Activated CD8-positive, alpha-beta memory T cell treated with anti-CD3 and anti-CD28 coated beads for 48 hours (primary cell): ENCODE measurements at regions not wholly inside any gene's neighbourhood (a gene's known extent, or its start where the extent isn't known, plus 50 kb on each side); places are given as distances from the start of the nearest gene placed in this dataset.

Experiments used
- DNase-seq, 3 experiments: peaks; one replicate each; pipeline ENCODE4 v3.0.0-alpha.2; 2020; ENCODE audit warnings: low read depth in 2 of 3, low spot score in 2 of 3

DNA sequence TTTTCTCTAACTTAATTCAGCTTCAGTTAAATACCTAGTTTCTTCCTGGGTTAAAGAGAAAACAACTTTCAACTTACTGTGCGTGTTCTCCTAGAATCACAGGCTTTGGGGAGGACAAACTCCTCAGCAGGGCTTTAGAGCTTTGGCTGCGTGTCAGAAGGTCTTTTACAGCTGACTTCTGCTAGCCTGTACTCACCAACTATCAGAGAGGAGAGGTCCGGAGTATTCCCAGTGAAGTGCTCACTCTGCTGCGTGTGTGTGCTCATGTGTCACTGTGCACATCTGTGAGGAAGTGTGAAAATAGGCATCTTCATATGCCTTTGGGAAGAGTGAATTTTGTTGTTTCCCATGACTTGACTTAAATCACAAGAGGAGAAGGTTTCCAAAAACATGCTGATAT, 423.2 kb upstream of the SGCD start:
- DNase-seq, result no peak

DNA sequence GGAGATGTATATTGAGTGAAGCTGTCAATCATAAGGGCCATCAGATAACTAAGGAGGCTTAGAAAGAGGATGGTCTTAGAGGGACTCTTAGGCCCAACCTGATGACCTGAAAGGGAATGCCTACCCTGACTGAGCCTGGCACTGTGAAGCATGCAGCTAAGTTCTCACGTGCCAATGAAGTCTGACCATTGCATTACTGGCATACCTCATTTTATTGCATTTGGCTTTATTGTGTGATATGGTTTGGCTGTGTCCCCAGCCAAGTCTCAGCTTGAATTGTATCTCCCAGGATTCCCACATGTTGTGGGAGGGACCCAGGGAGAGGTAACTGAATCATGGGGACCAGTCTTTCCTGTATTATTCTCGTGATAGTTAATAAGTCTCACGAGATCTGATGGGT, 421.6 kb upstream of the SGCD start:
- DNase-seq, result no peak

DNA sequence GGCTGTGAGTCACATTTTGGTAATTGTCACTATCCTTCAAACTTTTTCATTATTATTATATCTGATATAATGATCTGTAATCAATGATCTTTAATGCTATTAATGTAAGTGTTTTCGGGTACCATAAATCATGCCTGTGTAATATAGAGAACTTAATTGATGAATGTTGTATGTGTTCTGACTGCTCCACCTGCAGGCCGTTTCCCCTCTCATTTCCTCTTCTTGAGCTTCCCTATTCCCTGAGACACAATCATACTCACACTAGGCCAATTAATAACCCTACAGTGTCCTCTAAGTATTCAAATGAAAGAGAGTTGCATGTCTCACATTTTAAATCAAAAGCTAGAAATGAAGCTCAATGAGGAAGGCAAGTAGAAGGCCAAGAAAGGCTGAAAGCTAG, 420.9 kb upstream of the SGCD start:
- DNase-seq, result no peak

DNA sequence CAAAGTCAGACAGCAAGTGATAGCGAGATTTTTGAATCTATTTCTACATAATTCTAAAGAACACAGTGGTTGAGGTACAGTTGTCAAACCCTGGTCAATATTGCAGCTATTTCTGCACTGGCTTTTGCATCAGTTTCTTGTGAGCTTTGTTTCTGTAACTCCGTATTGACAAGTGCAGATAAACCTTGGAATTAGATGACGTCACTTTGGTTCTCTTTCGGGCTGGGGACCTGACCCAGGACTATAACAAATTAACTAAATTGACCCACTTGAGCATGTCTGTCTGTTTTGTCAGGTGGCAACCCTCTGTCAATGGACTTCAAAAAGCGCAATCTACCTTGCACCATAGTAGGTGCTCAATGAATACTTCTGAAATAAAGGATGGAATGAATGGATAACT, 418.4 kb upstream of the SGCD start:
- no peak for DNase-seq

DNA sequence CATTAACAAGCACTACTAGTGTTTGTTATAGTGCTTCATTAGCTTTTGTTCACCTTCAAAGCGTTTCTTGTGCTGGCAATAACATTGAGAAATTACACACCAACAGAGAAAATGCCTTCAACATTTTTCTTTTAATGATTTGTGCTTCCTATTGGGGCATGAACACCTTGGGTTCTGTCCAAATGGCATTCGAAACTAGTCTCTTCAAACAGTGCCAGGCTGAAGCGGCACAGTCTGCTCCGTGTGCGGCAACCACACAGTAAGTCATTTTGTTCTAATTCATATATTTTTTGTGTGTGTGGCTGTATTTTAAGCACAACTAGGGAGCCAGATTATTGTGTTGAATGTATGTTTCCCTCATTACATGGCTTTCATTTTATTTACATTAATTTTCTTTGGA, 414.7 kb upstream of the SGCD start:
- no peak for DNase-seq

DNA sequence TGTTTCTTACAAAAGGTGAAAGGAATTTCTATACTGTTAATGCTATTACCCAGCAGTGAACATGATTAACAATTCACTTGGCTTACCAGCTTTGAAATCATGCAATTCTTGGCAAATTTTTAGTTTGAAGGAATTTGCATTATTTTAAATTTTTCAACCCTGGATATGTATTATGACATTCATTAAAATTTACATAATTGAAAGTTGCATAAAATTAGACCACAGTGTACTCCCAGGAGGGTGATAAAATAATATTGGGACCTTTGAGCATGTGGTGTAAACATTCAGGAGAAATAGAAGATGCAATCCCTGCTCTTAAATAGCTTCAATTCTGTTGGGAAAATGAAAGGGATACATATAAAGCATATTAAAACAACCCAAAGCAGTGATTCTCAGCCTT, 412.2 kb upstream of the SGCD start:
- no peak for DNase-seq

DNA sequence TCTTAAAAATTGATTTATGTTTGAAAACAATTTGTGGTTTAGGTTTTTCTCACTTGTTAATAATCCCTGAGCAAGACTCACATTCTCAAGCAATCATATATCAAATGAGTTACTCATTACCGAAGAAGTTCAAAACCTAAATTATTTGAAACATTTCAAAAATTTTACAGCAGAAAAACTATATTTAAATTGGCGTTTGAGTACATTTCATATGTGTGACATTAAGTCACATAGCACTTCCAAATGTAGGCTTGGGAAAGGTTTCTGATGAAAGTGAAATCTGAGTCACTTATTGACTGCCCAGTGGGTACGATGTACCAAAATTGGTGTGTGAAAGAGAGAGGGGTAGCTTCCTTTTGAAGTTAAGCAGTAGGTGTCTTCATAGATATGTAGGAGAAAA, 411.4 kb upstream of the SGCD start:
- DNase-seq, result no peak

DNA sequence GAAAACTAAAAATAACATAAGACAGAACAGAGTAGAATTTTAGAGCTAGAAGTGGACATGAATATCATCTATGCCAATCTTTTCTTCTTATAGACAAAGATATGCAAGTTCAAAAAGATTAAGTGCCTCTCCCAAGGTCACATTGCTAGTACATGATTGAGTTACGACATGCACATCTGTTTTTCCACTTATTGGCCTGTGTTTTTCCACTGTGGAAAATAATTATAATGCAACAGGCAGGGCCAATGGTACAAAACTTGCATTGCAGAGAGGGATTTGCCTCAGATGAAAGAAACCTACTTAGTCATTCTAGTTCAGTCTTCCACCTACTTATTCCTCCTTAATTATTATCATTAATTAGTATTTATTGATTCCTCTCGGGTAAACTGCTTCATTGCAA, 407.8 kb upstream of the SGCD start:
- DNase-seq, result no peak

DNA sequence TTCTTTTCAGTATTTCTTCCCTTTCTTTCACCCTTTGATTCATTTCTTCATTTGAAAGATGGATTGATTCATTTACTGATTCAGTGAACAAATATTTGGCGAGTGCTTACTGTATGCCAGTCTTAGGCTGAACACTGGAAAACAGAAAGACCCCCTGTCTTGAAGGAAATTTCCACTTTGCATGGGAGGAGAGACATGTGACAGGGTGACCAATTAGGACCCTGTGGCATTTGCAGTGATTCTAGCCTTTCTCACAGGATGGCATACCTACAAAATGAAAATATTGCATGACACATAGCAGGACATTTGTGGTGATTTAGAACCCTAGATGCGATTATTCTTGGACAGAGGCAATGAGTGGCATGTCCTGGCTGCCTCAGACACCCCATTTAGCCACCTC, 407.2 kb upstream of the SGCD start:
- no peak for DNase-seq

DNA sequence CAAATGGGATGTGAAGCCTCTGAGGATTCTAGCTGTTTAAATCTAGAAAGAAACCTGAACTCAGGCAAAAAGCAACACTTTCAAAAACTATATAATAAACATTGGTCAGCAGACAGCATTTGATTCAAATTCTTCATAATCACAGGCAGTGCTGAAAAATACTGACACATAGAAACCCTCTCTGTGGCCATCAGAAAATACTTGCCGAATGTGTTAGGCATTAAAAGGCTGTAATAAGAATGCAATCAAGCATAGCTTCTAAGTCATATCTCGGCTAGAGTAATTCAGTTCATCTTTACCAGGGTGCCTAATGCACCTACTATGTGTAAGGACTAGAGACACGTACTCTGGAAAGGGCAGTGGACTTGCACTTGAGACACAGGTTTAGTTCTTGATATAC, 405.3 kb upstream of the SGCD start:
- DNase-seq, result no peak

DNA sequence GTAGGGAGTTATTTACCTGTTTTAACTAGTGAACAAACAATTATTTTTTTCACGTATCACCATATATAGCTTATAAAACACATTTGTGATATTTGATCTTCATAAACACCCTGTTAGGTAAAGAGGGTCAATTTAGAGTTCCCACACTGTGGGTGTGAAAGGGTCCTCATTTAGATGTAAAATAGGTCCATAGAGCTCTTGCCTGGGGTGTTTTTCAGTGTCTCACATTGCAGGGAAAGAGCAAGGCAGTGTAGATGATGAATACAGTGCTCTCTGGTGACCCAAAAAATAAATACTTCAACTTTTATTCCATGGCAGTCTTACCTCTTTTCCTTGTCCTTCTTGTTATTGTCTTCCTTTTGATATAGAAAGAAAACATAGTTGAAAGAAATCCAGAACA, 403.2 kb upstream of the SGCD start:
- DNase-seq, result no peak

DNA sequence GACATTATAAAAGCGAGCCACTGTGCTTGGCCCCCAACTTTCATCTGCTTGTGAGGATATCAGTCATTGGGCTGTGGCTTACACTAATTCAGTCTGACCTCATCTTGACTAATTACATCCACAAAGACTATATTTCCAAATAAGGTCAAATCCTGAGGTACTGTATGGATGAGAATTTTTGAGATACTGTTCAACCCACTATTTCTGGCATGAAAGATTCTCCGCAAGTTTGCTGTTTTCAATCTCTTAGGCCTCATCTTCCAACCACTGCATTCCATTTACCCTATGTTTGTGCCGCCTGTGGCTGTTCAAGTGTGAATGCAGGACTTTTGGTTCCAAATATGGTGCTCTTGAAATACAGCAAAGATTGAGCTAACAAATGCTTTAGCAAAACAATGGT, 400.9 kb upstream of the SGCD start:
- no peak for DNase-seq

DNA sequence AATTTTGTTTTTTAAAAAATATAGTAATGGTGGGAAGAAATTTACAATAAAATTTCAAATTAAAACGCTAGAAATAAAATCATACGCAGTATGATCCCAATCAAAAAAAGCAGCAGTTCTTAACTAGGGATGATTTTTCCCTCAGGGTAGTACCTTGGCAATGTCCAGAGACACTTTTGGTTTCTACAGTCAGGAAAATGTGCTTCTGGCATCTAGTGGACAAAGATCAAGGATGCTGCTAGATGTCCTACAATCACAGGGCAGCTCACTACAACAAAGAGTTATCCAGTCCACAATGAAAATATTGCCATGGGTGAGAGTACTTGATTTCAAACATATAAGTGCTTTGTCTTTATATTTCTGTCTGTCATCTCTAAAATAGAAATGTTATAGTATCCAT, 400.2 kb upstream of the SGCD start:
- no peak for DNase-seq

DNA sequence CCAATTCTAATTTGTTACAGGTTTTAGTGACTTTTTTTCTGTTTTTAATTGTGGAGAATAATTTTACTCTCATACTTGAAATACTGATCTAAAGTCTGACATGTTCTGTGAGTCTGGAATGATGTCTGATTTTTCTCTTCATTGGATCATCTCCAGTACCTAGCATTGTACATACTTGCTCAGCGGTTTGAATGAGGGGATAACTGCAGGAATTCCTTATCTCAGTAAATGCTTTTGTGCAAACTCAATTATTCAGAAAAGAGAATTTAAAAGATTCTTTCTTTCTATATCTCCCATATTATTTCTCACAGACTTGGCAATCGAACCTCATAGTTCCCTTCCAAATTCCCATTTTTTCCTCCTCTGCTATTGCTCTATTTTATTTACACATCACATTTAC, 397.9 kb upstream of the SGCD start:
- no peak for DNase-seq

DNA sequence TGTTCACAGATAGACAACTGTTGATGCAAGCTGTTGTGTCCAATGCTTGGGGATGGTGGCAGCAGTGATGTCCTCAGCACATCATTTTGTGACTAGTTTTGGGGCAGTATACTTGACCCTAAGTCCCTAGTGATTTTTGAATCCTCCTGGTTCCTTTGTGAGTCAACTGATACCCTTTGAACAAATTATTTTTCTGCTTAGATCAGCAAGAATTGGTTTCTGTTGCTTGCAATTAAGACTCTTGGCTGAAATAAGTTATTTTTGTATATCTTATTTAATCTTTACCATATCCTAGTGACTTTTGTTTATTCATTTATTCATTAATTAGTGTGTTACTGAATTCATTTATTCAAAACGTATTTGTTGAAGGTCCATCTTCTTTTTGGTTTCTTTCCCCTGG, 392.0 kb upstream of the SGCD start:
- DNase-seq, result no peak

DNA sequence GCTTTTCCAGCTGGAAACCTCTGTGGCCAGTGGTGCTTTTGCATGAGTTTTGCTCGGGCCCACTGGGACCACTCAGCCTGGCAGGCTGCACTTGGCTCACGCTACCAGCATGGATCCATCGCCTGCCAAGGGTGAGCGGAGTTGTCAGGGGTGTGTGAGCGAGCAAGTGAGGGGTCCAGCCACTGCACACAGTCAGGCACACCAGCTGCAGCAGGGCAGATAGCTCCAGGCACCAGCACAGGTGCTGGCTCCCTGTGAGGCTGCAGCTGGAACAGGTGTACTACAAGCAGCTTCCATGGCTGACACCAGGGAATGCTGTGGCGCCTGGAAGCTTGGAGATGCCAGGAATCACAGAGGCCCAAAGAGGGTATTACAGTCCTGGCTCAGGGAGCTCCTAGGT, 391.2 kb upstream of the SGCD start:
- DNase-seq, result no peak

DNA sequence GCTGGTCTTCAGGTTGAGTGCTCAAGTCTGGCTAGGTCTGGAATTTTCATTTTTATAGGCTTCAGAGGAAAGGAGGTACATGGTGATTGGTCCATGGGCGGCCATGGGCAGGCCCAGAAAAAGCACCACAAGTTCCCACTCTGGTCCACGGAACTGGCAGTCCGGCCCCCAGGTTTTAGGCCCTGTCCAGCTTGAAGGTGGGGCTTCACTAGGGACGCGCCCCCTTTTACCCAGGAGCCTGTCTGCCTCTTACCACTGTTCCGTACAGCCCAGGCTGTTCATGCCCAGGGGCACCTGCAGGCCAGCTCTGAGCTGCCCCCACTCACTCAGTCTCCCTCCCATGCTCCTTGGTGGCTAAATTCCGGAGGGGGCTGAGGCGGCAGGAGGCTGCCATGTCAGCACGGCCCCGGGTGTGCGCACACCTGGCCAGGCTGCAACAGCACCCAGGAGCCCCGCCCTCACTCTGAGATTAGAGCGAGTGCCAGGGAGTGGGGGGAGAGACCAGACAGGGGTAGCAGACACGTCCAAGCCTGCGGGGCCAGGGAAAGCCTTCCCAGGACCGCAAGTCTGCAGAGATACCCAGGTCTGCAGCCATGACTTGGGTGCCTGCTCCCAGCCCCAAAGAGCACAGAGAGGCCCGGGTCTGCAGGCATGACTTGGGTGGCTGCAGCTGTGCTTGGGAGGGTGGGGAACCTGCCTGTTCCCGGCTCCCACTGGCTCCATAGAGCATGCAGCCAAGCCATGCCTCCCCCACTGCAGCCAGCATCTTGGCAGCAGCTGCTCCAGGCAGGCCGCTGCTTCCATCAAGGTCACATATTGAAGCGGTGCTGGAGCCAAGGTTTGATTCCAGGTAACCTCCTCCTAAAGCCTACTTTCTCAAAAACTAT, 390.2 kb upstream of the SGCD start:
- no peak for DNase-seq

DNA sequence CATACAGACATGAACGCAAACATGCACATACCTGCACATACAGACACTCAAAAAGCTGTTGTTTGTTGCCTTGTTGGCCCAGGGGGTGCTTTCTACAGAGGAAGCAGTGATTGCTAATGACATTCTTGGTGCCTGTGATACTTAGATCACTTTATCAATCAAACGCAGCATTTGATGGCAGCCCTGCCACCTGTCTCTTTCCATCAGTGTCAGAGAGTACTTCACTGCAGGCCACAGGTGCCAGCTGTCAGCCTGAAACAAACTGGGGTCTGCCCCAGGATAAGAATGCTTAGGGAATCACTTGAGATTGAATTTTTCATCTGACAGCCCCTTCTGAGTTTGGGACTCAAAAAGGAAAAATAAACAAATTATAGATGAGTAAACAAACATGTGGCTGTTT, 388.9 kb upstream of the SGCD start:
- no peak for DNase-seq

DNA sequence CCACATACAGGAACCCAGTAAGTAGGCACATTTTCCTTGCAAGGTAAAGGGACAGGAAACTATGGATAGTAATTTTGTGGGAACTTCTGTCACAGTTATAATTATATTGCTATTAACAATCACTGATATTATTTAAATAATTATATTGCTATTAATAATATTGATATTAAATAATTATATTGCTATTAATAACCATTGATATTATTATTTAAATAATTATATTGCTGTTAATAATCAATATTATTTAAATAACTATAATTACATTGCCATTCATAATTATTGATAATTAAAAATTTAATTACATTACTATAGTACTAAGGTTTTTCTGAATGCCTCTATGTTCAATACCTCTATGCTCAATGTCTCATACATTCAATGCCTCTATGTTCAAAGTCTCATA, 385.6 kb upstream of the SGCD start:
- DNase-seq, result no peak

DNA sequence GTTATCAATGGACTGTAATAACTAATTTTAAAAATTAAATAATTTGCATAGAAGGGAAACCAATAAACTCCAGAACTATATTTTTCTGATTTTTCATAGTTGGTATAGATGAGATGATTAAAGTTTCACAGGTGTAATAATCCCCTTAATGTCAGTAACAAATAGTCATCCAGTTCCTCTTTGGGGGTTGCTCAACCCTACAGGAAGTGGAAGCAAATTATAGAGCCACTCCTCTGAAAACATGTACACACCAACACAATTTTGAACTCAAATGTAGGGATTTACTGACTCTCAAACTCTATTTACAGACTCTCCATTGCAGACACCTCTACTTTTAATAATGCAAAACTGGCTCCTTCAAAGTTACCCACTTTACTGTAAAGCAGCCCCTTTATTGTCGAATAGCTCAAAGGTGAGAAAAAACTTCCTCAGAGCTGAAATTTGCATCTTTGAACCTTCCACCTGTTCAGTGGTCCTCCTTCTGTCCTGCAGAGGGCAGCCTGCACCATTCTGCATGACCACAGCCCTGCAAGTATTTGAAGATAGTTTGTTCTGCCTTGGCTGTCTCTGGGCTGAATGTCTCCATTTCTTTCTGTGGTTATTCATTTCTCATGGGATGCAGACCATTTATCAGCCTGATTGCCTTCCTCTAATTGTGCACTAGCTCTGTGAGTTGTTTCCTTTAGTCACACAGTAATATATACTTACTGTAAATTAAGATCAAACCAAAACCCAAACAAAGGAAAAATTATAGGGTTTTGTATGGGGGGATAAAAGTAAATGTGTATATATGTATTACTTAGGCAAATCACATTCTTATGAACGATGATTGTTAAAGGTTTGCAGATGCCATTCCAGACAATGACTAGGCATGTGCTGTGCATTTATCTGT, 383.2 kb upstream of the SGCD start:
- no peak for DNase-seq

DNA sequence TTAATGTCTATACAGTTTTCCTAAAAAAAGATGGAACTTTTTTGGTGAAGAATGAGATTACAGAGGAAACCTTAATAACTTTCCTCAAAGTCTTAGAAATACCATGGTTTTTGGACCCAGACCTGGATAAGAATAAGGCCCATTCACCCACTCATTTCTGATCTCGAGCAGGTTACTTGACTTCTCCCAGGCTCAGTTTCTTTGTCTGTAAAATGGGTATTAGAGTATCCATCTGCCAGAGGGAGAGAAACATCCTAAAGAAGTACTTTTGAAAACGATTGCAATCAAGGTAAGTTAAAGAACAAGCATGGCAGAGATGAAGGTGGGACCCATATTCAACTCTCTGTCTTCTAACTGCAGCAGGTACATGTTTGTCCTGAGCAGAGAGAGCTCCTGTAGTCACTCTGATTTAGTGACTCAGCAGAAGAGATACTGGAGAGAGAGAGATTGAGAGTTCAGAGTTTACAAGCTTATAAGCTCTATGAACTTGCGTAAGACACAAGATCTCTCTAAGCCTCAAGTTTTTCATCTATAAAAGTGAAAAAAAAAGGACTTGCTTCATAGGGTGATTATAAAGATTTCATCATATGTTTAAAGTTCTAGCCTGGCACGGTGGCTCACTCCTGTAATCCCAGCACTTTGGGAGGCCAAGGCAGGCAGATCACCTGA, 379.4 kb upstream of the SGCD start:
- DNase-seq, result no peak

DNA sequence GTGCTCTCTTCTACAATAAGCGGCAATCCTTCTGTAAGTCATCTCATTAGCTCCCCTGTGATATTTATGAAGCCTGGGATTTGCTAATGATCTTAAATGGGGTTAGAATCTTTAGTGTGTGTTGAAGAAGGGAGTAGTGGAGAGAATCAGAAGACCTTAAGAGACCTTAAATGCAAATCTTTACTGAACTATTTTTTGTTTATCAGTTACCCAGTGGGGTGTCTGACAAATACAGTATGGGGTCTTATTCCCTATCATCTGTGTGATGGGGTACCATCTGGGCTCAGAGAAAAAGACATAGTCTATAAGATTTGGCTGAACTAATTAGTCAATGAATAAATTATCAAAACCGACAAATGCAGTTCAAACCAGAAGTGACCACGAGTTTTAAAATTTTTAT, 378.4 kb upstream of the SGCD start:
- no peak for DNase-seq
